Fibroblast of skin of left biceps (primary cell): ENCODE measurements at regions not wholly inside any gene's neighbourhood (a gene's known extent, or its start where the extent isn't known, plus 50 kb on each side); places are given as distances from the start of the nearest gene placed in this dataset.
"Not testable (repeated sequence)": the region's sequence is repeated elsewhere in the genome, so short reads cannot be mapped to it uniquely, and the experiment has no call there.

ENCODE experiments used
- DNase-seq, 2 experiments: peaks; one replicate each; pipeline ENCODE4 v3.0.0-alpha.2; 2013; ENCODE audit warnings: low read depth in 2 of 2

- DNase-seq, result no peak
Observed at GRCh38 chr1:70554341-70554740, 143.3 kb downstream of the CTH start.

DNA sequence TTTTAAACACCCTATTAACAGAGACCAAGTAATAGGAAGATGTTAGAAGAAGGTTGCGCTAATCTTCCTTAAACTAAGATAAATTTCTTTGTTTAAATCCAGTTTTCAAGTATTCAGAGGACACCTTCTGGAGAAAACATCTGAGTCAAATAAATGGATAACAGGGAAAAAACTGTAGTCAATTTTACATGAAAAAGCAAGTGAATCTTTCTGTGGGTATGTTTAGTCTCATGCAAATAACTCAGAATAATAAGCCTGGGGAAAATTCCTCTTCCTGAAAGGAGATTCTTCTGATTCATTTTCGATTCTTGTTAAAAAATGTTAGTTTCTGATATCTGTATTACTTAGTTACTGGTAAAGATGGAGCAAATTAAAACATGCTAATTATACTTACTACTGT, 145.5 kb downstream of the CTH start:
- DNase-seq, result no peak

DNA sequence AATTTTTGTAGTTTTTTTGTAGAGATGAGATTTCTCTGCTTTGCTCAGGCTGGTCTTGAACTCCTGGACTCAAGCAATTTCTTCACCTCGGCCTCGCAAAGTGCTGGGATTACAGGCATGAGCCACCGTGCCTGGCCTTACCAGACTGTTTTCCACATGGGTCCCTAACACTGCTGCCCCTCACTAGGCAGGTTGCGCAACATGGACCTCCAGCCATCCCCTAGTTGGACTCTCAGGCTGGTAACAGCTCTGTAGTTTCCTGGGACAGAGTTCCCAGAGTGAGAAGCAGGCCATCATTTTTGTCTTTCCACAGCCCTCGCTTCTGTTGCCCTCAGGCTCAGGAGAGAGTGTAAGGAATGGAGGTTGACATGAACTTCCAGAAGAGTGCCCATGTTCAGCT, 156.1 kb downstream of the CTH start:
- DNase-seq, result no peak

GRCh38 chr1:70571191-70571590, 160.1 kb downstream of the CTH start:
- no peak for DNase-seq

DNA sequence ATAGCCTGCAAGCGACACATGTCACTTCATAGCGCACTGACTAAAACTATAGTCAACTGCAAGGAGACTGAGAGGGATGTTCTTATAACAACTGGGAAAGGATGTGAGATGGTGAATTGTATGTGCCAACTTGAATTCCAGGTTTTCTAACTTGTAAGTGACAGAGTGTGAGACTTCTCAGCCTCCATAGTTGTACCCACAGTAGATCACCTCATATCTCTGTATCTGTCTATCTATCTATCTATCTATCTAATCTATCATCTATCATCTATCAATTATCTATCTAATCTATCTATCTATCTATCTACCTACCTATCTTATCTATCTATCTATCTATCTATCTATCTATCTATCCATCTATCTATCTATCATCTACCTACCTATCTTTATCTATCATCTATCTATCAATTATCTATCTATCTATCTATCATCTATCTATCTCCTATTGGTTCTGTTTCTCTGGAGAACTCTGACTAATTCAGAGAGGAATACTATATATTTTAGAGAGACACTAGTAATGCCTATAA, 162.3 kb downstream of the CTH start:
- DNase-seq, result no peak

GRCh38 chr1:70581661-70582060, 170.6 kb downstream of the CTH start:
- DNase-seq, result no peak

- DNase-seq, result no peak
Observed at GRCh38 chr1:70583522-70583921, 172.5 kb downstream of the CTH start.

GRCh38 chr1:70586046-70586445, 175.0 kb downstream of the CTH start:
- no peak for DNase-seq

- no peak for DNase-seq
Observed at GRCh38 chr1:70587872-70588366, 176.9 kb downstream of the CTH start.

GRCh38 chr1:70593551-70593950, 182.5 kb downstream of the CTH start:
- not testable (repeated sequence) for DNase-seq

GRCh38 chr1:70608815-70609214, 197.7 kb downstream of the CTH start:
- no peak for DNase-seq

GRCh38 chr1:70610164-70610563, 199.1 kb downstream of the CTH start:
- DNase-seq, result not testable (repeated sequence)

- DNase-seq, result no peak
Observed at GRCh38 chr1:70616946-70617345, 205.9 kb downstream of the CTH start.

DNA sequence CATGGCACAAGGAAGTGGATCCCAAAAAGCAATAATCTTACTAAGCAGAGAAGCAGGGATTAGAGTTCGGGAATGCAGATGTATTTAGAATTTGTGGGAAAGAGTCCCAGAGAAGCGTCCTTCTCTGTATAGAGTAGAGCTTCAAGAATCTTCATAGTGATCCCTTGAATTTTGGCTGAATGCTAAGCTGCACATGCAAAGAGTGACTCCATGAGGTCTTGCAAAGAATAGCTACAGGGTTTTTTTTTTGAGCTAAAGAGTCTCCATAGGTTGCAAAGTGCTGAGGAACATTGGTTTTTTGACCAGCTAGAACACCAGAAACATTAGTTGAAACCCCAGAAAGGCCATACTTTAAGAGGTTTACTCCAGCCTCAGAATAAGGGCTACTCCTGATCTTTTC, 206.7 kb downstream of the CTH start:
- no peak for DNase-seq

GRCh38 chr1:70627910-70628309, 216.8 kb downstream of the CTH start:
- no peak for DNase-seq

- DNase-seq, result no peak
Observed at GRCh38 chr1:70628973-70629372, 217.9 kb downstream of the CTH start.

GRCh38 chr1:70633004-70633403, 221.9 kb downstream of the CTH start:
- DNase-seq, result no peak

DNA sequence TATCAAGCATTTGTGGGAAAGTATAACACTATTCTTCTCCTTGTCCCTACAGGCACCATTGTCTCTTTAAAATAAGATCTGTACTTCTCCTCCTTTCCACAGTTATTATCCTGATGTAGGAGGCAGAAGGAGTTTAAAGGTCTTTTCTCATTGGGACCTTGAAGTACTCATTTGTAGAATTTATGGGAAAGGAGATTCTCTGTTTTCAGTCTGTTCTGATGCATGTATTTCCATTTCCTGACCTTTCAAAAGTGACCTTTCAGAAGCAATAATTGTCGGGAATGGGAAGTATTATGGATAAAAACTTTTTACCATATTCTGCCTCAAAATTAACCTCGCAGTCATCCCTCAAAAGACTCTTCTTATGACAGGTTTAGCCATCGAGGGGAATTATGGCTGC, 224.8 kb downstream of the CTH start:
- no peak for DNase-seq

DNA sequence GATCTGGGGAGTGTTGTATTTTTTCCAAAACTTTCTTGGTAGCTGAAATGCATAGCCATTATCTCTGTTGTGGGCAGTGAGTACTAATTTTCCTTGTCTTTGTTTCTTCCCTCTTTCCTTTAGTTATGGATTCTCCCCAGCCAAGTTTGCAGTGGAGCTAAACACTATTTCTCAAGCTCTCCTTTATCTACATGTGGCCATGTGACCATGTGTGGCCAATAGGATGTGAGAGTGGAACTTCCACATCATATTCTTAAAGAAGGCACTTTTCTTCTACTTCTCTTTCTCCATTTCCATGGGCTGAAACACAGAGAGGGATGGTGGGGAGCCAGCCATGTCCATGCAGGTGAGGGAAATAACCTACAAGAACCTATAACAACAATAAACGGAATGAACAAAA, 230.8 kb downstream of the CTH start:
- DNase-seq, result no peak

- no peak for DNase-seq
Observed at GRCh38 chr1:70656361-70656760, 245.3 kb downstream of the CTH start.

DNA sequence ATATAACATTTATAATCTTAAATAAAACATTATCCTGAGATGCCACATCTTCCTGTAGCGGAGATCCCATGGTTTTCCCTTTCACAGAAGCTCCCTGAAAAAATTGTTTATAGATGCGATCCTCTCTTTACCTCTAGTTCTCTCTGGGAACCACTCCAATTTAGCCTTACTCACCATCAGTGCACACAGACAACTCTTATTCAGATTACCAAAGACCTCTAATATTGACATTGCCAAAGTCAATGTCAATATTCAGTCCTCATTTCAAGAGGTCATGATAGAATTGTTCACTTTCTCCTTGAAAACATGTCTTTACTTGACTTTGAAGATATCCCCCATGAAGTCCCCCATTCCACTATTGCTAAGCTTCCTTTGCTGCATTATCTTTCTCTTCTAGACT, 248.8 kb downstream of the CTH start:
- no peak for DNase-seq

DNA sequence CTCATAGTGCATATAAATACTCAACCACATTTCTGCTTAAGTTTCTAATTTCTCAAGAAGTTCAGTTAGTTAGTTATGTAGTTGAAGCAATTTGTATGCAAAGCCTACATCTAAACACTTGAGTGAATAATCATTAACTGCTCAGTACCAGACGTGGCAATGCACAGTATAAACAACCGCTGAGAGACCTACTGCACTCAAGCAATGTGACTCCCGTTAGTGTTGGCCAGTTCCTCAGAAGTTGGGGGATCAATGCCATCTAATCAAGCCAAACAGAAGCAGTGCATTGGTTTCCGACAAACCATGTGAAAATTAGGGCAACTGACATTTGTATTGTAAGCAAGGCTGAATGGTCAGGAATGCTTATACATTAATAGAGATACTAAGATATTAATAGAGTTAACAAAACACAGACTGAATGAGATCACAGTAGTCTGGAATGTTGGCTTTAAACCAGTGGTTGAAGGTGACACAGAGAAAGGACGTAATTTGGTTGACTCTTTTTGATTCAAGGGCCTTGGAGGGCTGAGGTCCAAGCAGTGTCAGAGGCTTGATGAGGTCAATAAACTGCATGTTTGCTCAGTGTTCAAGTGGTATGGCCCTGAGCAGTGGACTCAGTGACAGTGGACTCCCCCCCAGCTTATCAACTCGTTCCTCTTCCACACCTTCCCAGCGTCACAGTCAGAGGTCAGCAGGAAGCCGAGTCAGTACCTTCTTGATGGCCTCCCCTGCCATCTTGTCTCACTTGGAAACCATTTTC, 255.5 kb downstream of the CTH start:
- no peak for DNase-seq

DNA sequence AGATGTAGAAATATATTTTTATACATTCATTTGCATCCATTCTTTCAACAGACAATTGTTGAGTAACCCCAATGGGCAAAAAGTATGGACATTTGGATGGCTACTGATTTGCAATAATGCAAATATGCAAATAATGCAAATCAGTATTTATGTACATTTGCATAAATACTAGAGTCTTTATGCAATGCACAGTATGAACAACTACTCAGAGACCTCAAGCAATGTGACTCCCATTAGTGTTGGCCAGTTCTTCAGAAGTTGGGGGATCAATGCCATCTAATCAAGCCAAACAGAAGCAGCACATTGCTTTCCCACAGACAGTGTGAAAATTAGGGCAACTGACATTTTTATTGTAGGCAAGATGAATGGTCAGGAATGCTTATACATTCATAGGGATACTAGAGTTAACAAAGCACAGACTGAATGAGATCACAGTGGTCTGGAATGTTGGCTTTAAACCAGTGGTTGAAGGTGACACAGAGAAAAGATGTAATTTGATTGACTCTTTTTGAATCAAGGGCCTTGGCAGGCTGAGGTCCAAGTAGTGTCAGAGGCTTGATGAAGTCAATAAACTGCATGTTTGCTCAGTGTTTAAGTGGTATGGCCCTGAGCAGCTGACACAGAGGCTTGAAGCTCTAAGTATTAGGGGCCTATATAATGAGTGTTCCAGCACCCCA, 256.6 kb downstream of the CTH start:
- no peak for DNase-seq
